ENCODE measurements at regions not wholly inside any gene's neighbourhood (a gene's known extent, or its start where the extent isn't known, plus 50 kb on each side); places are given as distances from the start of the nearest gene placed in this dataset.
"Not testable (repeated sequence)": the region's sequence is repeated elsewhere in the genome, so short reads cannot be mapped to it uniquely, and the experiment has no call there.

DNA sequence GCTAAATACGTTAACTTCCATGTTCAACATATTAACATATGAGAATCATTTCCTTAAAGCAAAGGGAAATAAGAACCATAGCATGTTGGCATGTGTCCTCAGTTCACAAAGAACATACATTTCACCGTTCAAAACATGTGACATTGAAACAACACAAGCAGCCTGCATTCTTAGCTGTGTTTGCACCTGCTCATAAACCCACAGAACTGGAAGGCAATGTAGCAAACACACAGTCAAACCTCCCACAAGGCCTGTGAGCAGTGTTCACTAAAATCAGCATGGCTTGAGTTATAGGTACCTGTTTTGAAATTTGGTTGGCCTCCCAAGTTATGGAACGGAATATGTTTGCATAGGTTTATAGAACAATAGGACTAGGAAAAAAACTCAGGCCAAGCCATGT is 504.9 kb upstream of the AMELY start:
- H3K9me3 ChIP-seq (ENCODE audit: control insufficient read depth in 2 of 2, insufficient read depth in 1 of 2, low read depth in 1 of 2, low read length in 1 of 2), result no peaks in the 10 kb centered on the region
- FAIRE-seq, result no peak
- no peak overlapping the region for H3K27ac ChIP-seq (ENCODE audit: low read depth in 1 of 3, low read length in 2 of 3)
- no peaks in the 10 kb centered on the region for H3K36me3 ChIP-seq (ENCODE audit: control insufficient read depth in 3 of 3, insufficient read depth in 2 of 3, low read depth in 1 of 3, low read length in 3 of 3)
- DNase-seq, result no peak
- no peak overlapping the region for H3K4me3 ChIP-seq (ENCODE audit: low read depth in 1 of 3, low read length in 3 of 3)
- WGBS, 3 donors, result 82 to 89% methylated on average over 3 of the region's 3 CpGs; no CpG with 5 or more reads in 1 of the 3 donors
- no peaks in the 10 kb centered on the region for H3K27me3 ChIP-seq (ENCODE audit: control insufficient read depth in 3 of 3, insufficient read depth in 3 of 3, low read length in 3 of 3)
- H3K4me1 ChIP-seq (ENCODE audit: control insufficient read depth in 3 of 3, insufficient read depth in 2 of 3, low read depth in 1 of 3, low read length in 2 of 3), result no peaks in the 10 kb centered on the region

DNA sequence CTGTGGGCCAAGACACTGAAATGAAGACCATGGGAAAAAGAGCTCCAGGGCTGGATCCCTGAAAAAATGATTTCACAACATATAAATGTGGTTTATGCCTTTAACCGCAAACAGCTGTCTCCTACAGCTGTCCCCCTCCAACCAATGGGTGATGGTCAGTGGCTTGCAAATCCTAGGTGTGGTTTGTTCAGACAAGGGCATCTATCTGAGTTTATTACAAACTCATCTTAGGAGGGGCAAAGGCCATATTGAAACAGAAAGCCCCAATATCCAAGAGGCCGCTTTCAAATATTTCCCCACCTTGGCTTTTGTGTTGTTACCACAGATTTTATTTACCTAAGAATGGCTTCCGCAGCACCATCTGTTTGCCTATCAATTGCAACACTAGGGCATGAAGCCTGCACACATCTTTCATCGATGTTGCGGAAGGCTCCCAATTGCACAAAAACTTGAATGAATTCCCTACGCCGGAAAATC is 503.6 kb upstream of the AMELY start:
- Histone ChIP-seq H3K27me3 (ENCODE audit: control insufficient read depth in 3 of 3, insufficient read depth in 3 of 3, low read length in 3 of 3) (no peaks in the 10 kb centered on the region), H3K9me3 (ENCODE audit: control insufficient read depth in 2 of 2, insufficient read depth in 1 of 2, low read depth in 1 of 2, low read length in 1 of 2) (no peaks in the 10 kb centered on the region), H3K4me1 (ENCODE audit: control insufficient read depth in 3 of 3, insufficient read depth in 2 of 3, low read depth in 1 of 3, low read length in 2 of 3) (no peaks in the 10 kb centered on the region), H3K36me3 (ENCODE audit: control insufficient read depth in 3 of 3, insufficient read depth in 2 of 3, low read depth in 1 of 3, low read length in 3 of 3) (no peaks in the 10 kb centered on the region), H3K4me3 (ENCODE audit: low read depth in 1 of 3, low read length in 3 of 3) (no peak overlapping the region), H3K27ac (ENCODE audit: low read depth in 1 of 3, low read length in 2 of 3) (no peak overlapping the region)
- DNase-seq (no peak), FAIRE-seq (no peak)
- 95 to 96% methylated on average over 7 of the region's 7 CpGs; no CpG with 5 or more reads in 1 of the 3 donors for WGBS, 3 donors

DNA sequence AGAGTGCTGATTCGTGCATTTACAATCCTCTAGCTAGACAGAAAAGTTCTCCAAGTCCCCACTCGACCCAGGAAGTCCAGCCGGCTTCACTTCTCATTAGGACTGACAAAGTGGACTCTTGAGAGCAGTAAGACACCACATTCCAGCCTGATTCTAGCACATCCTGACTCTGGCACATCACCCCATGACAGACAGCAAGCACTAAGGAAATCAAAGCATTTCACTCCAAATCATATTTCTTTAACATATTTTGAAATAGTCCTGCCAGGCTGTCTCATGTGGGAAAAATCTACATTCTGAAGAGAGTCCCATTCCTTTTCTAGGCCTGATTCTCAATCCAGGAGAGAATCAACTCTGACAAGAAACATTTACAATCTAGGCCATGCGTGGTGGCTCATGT is 478.5 kb upstream of the AMELY start:
- WGBS, 3 donors, result 95 to 99% methylated on average over 4 of the region's 4 CpGs; no CpG with 5 or more reads in 1 of the 3 donors
- no peak for FAIRE-seq

DNA sequence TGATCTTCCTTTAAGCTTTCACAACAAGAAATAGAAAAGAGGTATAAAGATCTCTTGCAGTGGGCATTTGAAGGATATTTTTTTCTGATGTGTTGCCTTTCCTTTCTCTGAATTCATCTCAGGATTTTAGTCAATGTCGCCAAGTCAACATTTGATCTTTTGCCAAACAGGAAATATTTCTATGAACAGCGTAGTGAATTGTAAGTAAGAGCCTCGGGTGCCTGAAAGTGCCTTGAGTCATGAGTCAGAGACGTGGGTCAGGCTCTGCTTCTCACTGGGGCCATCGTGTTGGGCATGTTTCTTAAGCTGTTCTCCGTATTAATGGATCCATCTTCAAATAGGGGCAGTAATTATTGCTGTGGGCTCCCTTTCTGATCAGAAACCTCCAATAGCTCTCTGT is 471.4 kb upstream of the AMELY start:
- no peaks in the 10 kb centered on the region for H3K9me3 ChIP-seq (ENCODE audit: control insufficient read depth in 2 of 2, insufficient read depth in 1 of 2, low read depth in 1 of 2, low read length in 1 of 2)
- no peaks in the 10 kb centered on the region for H3K4me1 ChIP-seq (ENCODE audit: control insufficient read depth in 3 of 3, insufficient read depth in 2 of 3, low read depth in 1 of 3, low read length in 2 of 3)
- no peak for FAIRE-seq
- H3K27ac ChIP-seq (ENCODE audit: low read depth in 1 of 3, low read length in 2 of 3), result no peak overlapping the region
- H3K4me3 ChIP-seq (ENCODE audit: low read depth in 1 of 3, low read length in 3 of 3), result no peak overlapping the region
- 51 to 72% methylated on average over 6 of the region's 6 CpGs; no CpG with 5 or more reads in 1 of the 3 donors for WGBS, 3 donors
- peaks cover 0 to 2% (median 0%) of the 10 kb centered on the region in 3 donors for H3K36me3 ChIP-seq (ENCODE audit: control insufficient read depth in 3 of 3, insufficient read depth in 2 of 3, low read depth in 1 of 3, low read length in 3 of 3)
- H3K27me3 ChIP-seq (ENCODE audit: control insufficient read depth in 3 of 3, insufficient read depth in 3 of 3, low read length in 3 of 3), result no peaks in the 10 kb centered on the region
- DNase-seq, result no peak

More for the DNA sequence above, 478.5 kb upstream of the AMELY start:
- H3K9me3 ChIP-seq (ENCODE audit: control insufficient read depth in 2 of 2, insufficient read depth in 1 of 2, low read depth in 1 of 2, low read length in 1 of 2), result peaks cover 0 to 5% of the 10 kb centered on the region in 2 donors
- no peaks in the 10 kb centered on the region for H3K27me3 ChIP-seq (ENCODE audit: control insufficient read depth in 3 of 3, insufficient read depth in 3 of 3, low read length in 3 of 3)
- no peaks in the 10 kb centered on the region for H3K4me1 ChIP-seq (ENCODE audit: control insufficient read depth in 3 of 3, insufficient read depth in 2 of 3, low read depth in 1 of 3, low read length in 2 of 3)
- no peaks in the 10 kb centered on the region for H3K36me3 ChIP-seq (ENCODE audit: control insufficient read depth in 3 of 3, insufficient read depth in 2 of 3, low read depth in 1 of 3, low read length in 3 of 3)
- H3K4me3 ChIP-seq (ENCODE audit: low read depth in 1 of 3, low read length in 3 of 3), result no peak overlapping the region
- no peak for DNase-seq
- no peak overlapping the region for H3K27ac ChIP-seq (ENCODE audit: low read depth in 1 of 3, low read length in 2 of 3)

DNA sequence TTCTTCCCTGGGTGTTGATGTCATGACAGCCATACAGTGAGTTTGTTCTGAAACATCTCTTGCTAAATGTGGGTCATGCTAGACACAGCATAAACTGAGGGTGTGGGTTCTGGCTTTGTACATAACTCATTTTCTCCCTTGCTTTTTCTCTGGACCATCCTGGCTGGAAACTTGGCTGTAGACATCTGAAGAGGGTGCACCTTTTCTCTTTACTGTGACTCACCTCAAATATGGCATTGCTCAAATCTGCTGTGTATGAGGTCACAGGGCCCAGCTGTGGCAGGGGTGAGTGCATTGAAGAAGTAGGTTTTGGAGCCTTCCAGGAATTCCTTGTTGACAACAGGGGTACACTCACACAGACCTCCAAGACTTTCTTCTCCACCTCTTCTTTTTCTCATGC is 465.5 kb upstream of the AMELY start:
- no peaks in the 10 kb centered on the region for H3K9me3 ChIP-seq (ENCODE audit: control insufficient read depth in 2 of 2, insufficient read depth in 1 of 2, low read depth in 1 of 2, low read length in 1 of 2)
- FAIRE-seq (no peak), DNase-seq (no peak)
- H3K36me3 ChIP-seq (ENCODE audit: control insufficient read depth in 3 of 3, insufficient read depth in 2 of 3, low read depth in 1 of 3, low read length in 3 of 3), result peaks cover 0 to 2% (median 0%) of the 10 kb centered on the region in 3 donors
- H3K4me1 ChIP-seq (ENCODE audit: control insufficient read depth in 3 of 3, insufficient read depth in 2 of 3, low read depth in 1 of 3, low read length in 2 of 3), result no peaks in the 10 kb centered on the region
- no peaks in the 10 kb centered on the region for H3K27me3 ChIP-seq (ENCODE audit: control insufficient read depth in 3 of 3, insufficient read depth in 3 of 3, low read length in 3 of 3)
- no peak overlapping the region for H3K4me3 ChIP-seq (ENCODE audit: low read depth in 1 of 3, low read length in 3 of 3)
- H3K27ac ChIP-seq (ENCODE audit: low read depth in 1 of 3, low read length in 2 of 3), result no peak overlapping the region

DNA sequence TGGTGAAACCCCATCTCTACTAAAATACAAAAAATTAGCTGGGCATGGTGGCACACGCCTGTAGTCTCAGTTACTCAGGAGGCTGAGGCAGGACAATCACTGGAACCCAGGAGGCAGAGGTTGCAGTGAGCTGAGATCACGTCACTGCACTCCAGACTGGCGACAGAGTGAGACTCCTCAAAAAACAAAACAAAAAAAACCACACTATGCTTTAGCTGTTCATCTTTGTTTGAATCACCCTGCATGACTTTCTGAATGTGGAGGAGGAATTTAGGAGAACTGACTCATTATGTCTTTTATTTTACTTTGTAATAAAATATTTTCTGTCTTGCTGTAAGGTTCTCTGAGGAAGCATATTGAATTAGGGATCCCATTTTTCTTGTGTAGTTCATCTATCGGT is 462.9 kb upstream of the AMELY start:
- not testable (repeated sequence) for H3K4me1 ChIP-seq (ENCODE audit: control insufficient read depth in 3 of 3, insufficient read depth in 2 of 3, low read depth in 1 of 3, low read length in 2 of 3); H3K27me3 ChIP-seq (ENCODE audit: control insufficient read depth in 3 of 3, insufficient read depth in 3 of 3, low read length in 3 of 3); H3K4me3 ChIP-seq (ENCODE audit: low read depth in 1 of 3, low read length in 3 of 3); FAIRE-seq; H3K9me3 ChIP-seq (ENCODE audit: control insufficient read depth in 2 of 2, insufficient read depth in 1 of 2, low read depth in 1 of 2, low read length in 1 of 2); H3K27ac ChIP-seq (ENCODE audit: low read depth in 1 of 3, low read length in 2 of 3); H3K36me3 ChIP-seq (ENCODE audit: control insufficient read depth in 3 of 3, insufficient read depth in 2 of 3, low read depth in 1 of 3, low read length in 3 of 3); DNase-seq
- WGBS, 3 donors, result 93 to 94% methylated on average over 4 of the region's 4 CpGs; no CpG with 5 or more reads in 1 of the 3 donors

DNA sequence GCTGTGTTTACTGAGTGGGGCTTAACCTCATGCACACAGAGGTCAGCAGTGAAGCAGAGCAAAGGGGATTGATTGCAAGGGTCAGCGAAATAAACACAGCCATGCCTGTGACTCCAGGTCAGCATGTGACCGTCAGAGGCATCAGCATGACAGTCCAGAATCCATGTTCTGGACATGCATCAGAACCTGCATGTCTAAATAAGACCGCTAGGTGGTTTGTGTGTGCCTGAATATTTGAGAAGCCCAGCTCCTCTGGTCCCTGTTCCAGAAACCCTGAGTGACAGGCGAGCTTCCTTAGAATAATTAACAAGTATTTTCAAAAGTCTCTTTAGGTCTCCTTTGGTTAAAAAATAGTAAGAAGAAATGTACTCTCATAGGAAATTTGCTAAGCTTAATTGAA is 460.4 kb upstream of the AMELY start:
- 90 to 100% methylated on average over 2 to 4 of the region's 4 CpGs; no CpG with 5 or more reads in 1 of the 3 donors for WGBS, 3 donors
- not testable (repeated sequence) for FAIRE-seq; H3K36me3 ChIP-seq (ENCODE audit: control insufficient read depth in 3 of 3, insufficient read depth in 2 of 3, low read depth in 1 of 3, low read length in 3 of 3); H3K9me3 ChIP-seq (ENCODE audit: control insufficient read depth in 2 of 2, insufficient read depth in 1 of 2, low read depth in 1 of 2, low read length in 1 of 2); H3K4me3 ChIP-seq (ENCODE audit: low read depth in 1 of 3, low read length in 3 of 3); H3K27me3 ChIP-seq (ENCODE audit: control insufficient read depth in 3 of 3, insufficient read depth in 3 of 3, low read length in 3 of 3); DNase-seq; H3K27ac ChIP-seq (ENCODE audit: low read depth in 1 of 3, low read length in 2 of 3); H3K4me1 ChIP-seq (ENCODE audit: control insufficient read depth in 3 of 3, insufficient read depth in 2 of 3, low read depth in 1 of 3, low read length in 2 of 3)

DNA sequence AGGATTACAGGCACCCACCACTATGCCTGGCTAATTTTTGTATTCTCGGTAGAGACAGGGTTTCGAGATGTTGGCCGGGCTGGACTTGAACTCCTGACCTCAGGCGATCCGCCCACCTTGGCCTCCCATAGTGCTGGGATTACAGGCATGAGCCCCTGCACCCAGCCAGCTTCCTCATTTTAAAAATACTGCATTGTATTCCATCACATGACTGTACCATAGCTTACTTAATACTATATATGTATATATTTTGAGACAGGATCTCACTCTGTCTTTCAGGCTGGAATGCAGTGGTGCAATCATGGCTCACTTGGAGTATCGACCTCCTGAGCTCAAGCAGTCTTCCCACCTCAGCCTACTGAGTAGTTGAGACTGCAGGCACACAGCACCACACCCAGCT is 459.5 kb upstream of the AMELY start:
- not testable (repeated sequence) for H3K27ac ChIP-seq (ENCODE audit: low read depth in 1 of 3, low read length in 2 of 3); H3K4me1 ChIP-seq (ENCODE audit: control insufficient read depth in 3 of 3, insufficient read depth in 2 of 3, low read depth in 1 of 3, low read length in 2 of 3); FAIRE-seq; H3K4me3 ChIP-seq (ENCODE audit: low read depth in 1 of 3, low read length in 3 of 3); H3K36me3 ChIP-seq (ENCODE audit: control insufficient read depth in 3 of 3, insufficient read depth in 2 of 3, low read depth in 1 of 3, low read length in 3 of 3); H3K9me3 ChIP-seq (ENCODE audit: control insufficient read depth in 2 of 2, insufficient read depth in 1 of 2, low read depth in 1 of 2, low read length in 1 of 2); DNase-seq; H3K27me3 ChIP-seq (ENCODE audit: control insufficient read depth in 3 of 3, insufficient read depth in 3 of 3, low read length in 3 of 3)
- 89 to 95% methylated on average over 6 of the region's 6 CpGs; no CpG with 5 or more reads in 1 of the 3 donors for WGBS, 3 donors

DNA sequence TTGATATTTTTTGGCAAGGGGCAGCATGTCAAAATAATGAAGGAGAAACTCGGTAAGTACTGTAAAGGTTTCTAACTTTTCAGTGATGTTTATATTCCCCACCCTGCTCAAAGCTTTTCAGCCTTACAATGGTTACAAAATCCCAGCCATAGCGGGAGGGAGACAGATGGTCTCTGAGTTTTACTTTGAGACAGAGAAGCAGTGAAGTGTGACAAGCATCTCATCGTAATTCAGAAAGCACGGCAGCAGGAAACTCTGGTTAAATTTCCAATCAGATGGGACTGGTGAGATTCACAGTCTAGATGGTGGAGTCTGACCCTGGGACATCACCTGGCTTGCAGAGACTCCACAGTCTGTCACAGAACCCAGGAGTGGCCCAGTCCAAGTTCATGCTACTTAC is 448.0 kb upstream of the AMELY start:
- Histone ChIP-seq H3K4me1 (ENCODE audit: control insufficient read depth in 3 of 3, insufficient read depth in 2 of 3, low read depth in 1 of 3, low read length in 2 of 3) (no peaks in the 10 kb centered on the region), H3K9me3 (ENCODE audit: control insufficient read depth in 2 of 2, insufficient read depth in 1 of 2, low read depth in 1 of 2, low read length in 1 of 2) (no peaks in the 10 kb centered on the region), H3K27ac (ENCODE audit: low read depth in 1 of 3, low read length in 2 of 3) (no peak overlapping the region), H3K27me3 (ENCODE audit: control insufficient read depth in 3 of 3, insufficient read depth in 3 of 3, low read length in 3 of 3) (no peaks in the 10 kb centered on the region), H3K4me3 (ENCODE audit: low read depth in 1 of 3, low read length in 3 of 3) (no peak overlapping the region), H3K36me3 (ENCODE audit: control insufficient read depth in 3 of 3, insufficient read depth in 2 of 3, low read depth in 1 of 3, low read length in 3 of 3) (peaks cover 0 to 3% (median 3%) of the 10 kb centered on the region in 3 donors)
- DNase-seq (no peak), FAIRE-seq (no peak)
- WGBS, 3 donors, result 66 to 90% methylated on average over 4 of the region's 4 CpGs; no CpG with 5 or more reads in 1 of the 3 donors
